Hepatic stellate cell (primary cell): ENCODE measurements at regions not wholly inside any gene's neighbourhood (a gene's known extent, or its start where the extent isn't known, plus 50 kb on each side); places are given as distances from the start of the nearest gene placed in this dataset.

Experiments used
- DNase-seq: peaks from one replicate; pipeline ENCODE4 v3.0.0; 2011; ENCODE audit warnings: low spot score

GRCh38 chr2:234768608-234769196, 183.1 kb upstream of the SH3BP4 start:
- no peak for DNase-seq

- no peak for DNase-seq
Measured at GRCh38 chr2:234765279-234765678, 186.5 kb upstream of the SH3BP4 start.

GRCh38 chr2:234764372-234764771, 187.4 kb upstream of the SH3BP4 start:
- no peak for DNase-seq

- peak; percentile 38 for DNase-seq
Measured at GRCh38 chr2:234763002-234763873, 188.6 kb upstream of the SH3BP4 start.

GRCh38 chr2:234761910-234762309, 189.9 kb upstream of the SH3BP4 start:
- DNase-seq = no peak

- DNase-seq = no peak
Measured at GRCh38 chr2:234754126-234754525, 197.7 kb upstream of the SH3BP4 start.

- DNase-seq = no peak
Measured at GRCh38 chr2:234753701-234754100, 198.1 kb upstream of the SH3BP4 start.

- DNase-seq = no peak
Measured at GRCh38 chr2:234752966-234753365, 198.9 kb upstream of the SH3BP4 start.

- DNase-seq = no peak
Measured at GRCh38 chr2:234751275-234751973, 200.4 kb upstream of the SH3BP4 start.

- DNase-seq = no peak
Measured at GRCh38 chr2:234747833-234748559, 203.8 kb upstream of the SH3BP4 start.

- DNase-seq = no peak
Measured at GRCh38 chr2:234747032-234747431, 204.8 kb upstream of the SH3BP4 start.

- no peak for DNase-seq
Measured at GRCh38 chr2:234745347-234745746, 206.5 kb upstream of the SH3BP4 start.

GRCh38 chr2:234741976-234742375, 209.8 kb upstream of the SH3BP4 start:
- no peak for DNase-seq

- DNase-seq = no peak
Measured at GRCh38 chr2:234739061-234739460, 212.8 kb upstream of the SH3BP4 start.

- DNase-seq = no peak
Measured at GRCh38 chr2:234735829-234736228, 216.0 kb upstream of the SH3BP4 start.

- no peak for DNase-seq
Measured at GRCh38 chr2:234733795-234734600, 217.8 kb upstream of the SH3BP4 start.

GRCh38 chr2:234733093-234733489, 218.7 kb upstream of the SH3BP4 start:
- DNase-seq = no peak

GRCh38 chr2:234732404-234733092, 219.3 kb upstream of the SH3BP4 start:
- DNase-seq = no peak

GRCh38 chr2:234731236-234731635, 220.6 kb upstream of the SH3BP4 start:
- no peak for DNase-seq

GRCh38 chr2:234730066-234730640, 221.7 kb upstream of the SH3BP4 start:
- no peak for DNase-seq
